ENCODE measurements at regions not wholly inside any gene's neighbourhood (a gene's known extent, or its start where the extent isn't known, plus 50 kb on each side); places are given as distances from the start of the nearest gene placed in this dataset.

DNA sequence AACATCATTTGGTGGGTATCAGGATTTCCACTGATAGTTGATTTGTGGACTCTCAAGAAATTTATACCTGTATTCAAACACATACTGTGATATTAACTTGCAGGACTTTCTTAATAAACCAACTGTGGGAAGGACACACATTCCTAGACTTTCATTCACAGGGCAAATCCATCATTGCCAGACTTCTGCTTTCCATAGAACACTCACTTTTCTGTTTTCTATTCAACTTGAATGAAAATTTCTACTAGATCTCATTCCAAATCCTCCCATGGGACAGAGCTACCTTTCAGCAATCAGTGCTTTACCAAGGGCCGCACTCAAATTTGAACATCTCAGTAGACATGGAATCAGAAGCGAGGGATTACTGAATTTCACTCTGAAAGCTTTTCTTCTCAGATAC, 612.5 kb downstream of the IRS1 start:
- TF ChIP-seq GABPB1 (CRISPR knock-in tag; IDR thresholded peaks at IDR 0.05) (no peak), GABPA (IDR thresholded peaks at IDR 0.05; ENCODE audit: low read depth, low read length) (no peak), GABPA (CRISPR knock-in tag; IDR thresholded peaks at IDR 0.05; ENCODE audit: low read depth) (no peak), ELF1 (CRISPR knock-in tag; IDR thresholded peaks at IDR 0.05) (no peak), ZNF274 (CRISPR knock-in tag; IDR thresholded peaks at IDR 0.05) (no peak), CBX5 (CRISPR knock-in tag; IDR thresholded peaks at IDR 0.05; ENCODE audit: borderline replicate concordance) (no peak), ZNF335 (CRISPR knock-in tag; IDR thresholded peaks at IDR 0.05) (no peak), TGIF2 (CRISPR knock-in tag; IDR thresholded peaks at IDR 0.05) (no peak), NKX3-1 (CRISPR knock-in tag; IDR thresholded peaks at IDR 0.05) (no peak), NFRKB (IDR thresholded peaks at IDR 0.05) (no peak), ZNF558 (CRISPR knock-in tag; IDR thresholded peaks at IDR 0.05; ENCODE audit: borderline replicate concordance) (no peak), KLF9 (CRISPR knock-in tag; IDR thresholded peaks at IDR 0.05; ENCODE audit: low read depth) (no peak), ARNT (IDR thresholded peaks at IDR 0.05) (no peak)
- TF ChIP-seq, protein P1, sequence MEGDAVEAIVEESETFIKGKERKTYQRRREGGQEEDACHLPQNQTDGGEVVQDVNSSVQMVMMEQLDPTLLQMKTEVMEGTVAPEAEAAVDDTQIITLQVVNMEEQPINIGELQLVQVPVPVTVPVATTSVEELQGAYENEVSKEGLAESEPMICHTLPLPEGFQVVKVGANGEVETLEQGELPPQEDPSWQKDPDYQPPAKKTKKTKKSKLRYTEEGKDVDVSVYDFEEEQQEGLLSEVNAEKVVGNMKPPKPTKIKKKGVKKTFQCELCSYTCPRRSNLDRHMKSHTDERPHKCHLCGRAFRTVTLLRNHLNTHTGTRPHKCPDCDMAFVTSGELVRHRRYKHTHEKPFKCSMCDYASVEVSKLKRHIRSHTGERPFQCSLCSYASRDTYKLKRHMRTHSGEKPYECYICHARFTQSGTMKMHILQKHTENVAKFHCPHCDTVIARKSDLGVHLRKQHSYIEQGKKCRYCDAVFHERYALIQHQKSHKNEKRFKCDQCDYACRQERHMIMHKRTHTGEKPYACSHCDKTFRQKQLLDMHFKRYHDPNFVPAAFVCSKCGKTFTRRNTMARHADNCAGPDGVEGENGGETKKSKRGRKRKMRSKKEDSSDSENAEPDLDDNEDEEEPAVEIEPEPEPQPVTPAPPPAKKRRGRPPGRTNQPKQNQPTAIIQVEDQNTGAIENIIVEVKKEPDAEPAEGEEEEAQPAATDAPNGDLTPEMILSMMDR (CRISPR knock-in tag; IDR thresholded peaks at IDR 0.05) = no peak
